ENCODE measurements at regions not wholly inside any gene's neighbourhood (a gene's known extent, or its start where the extent isn't known, plus 50 kb on each side); places are given as distances from the start of the nearest gene placed in this dataset.

DNA sequence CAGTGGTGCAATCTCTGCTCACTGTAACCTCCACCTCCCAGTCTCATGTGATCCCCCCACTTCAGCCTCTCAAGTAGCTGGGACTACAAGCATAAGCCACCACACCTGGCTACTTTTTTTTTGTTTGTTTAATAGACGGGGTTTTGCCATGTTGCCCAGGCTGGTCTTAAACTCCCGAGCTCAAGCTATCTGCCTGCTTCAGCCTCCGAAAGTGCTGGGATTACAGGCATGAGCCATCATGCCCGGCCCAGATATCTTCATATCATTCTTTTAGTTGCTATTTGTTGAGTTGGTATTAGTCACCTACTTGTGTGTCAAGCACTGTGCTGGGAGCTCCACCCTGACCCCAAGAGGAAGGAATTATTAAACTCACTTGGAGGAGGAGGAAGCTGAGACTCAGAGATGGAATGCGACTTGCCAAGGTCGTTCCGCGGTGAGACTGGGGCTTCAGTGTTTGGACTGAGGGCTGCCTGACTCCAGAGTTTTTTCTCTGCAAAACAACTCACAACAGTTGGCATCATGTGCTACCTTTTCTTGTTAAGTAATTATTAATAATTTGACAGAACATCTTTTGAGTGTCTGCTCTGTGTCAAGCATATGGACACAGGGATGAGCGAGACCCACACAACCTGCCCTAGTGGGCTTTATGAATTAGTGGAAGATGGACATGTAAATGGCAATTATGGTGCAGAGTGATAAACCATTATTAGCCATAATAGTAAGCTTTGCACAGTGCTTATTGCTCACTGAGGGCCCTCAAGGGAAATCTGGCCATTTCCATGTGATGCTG is 132.0 kb downstream of the FOXD2 start:
- Histone ChIP-seq H3K9me3 (ENCODE audit: control insufficient read depth in 1 of 2, low read length in 2 of 2) (no peaks in the 10 kb centered on the region), H3K4me1 (ENCODE audit: insufficient read depth, low read length) (no peaks in the 10 kb centered on the region), H3K4me3 (ENCODE audit: low read length in 2 of 2) (no peak overlapping the region), H3K27me3 (ENCODE audit: insufficient read depth, low read length) (no peaks in the 10 kb centered on the region), H3K36me3 (ENCODE audit: insufficient read depth, low read length) (no peaks in the 10 kb centered on the region), H3K27ac (ENCODE audit: low read depth, low read length) (no peak overlapping the region)
- Mint-ChIP-seq H3K36me3 (no peaks in the 10 kb centered on the region), H3K27me3 (peaks cover 16 to 19% of the 10 kb centered on the region in 2 donors), H3K4me3 (no peak overlapping the region), H3K4me1 (peaks cover 0 to 4% (median 0%) of the 10 kb centered on the region in 4 donors), H3K27ac (no peak overlapping the region), H3K9me3 (peaks cover 0 to 1% (median 0%) of the 10 kb centered on the region in 8 donors)
- intact Hi-C loops (cut with micrococcal nuclease), result no loop called here
- DNase-seq, result no peak
- CTCF ChIA-PET (ENCODE audit: partially characterized antibody), result interaction anchor here (0.7 kb wide), 1 partner anchor 1533 kb away, joined by 3 read pairs; no protein-coding TSS in a partner anchor
- POLR2A ChIA-PET (ENCODE audit: partially characterized antibody), result no interaction called here

DNA sequence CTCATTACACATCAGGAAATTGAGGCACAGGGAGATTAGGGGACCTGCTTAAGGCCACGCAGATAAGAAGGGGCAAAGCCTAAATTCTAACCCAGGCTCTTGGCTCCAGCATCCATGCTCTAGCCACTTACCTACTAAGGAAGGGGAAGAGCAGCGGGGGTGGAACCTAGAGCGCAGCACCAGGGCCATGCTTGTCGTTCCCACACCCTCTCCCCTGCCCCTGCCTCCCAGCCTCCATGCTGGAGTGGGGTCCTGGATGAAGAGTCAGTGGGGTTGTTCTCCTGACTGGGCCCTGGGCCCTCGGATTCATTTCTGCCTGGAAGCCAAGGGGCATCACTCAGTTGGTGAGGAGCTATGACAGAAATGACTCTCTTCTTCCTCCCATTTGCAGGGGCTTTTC is 133.3 kb downstream of the FOXD2 start:
- ChIA-PET CTCF (ENCODE audit: partially characterized antibody) (no interaction called here), POLR2A (ENCODE audit: partially characterized antibody) (no interaction called here)
- peaks cover 21 to 25% of the 10 kb centered on the region in 2 donors for H3K27me3 Mint-ChIP-seq
- H3K27ac ChIP-seq (ENCODE audit: low read depth, low read length), result no peak overlapping the region
- H3K36me3 ChIP-seq (ENCODE audit: insufficient read depth, low read length), result no peaks in the 10 kb centered on the region
- H3K9me3 Mint-ChIP-seq, result peaks cover 0 to 4% (median 0%) of the 10 kb centered on the region in 8 donors
- H3K9me3 ChIP-seq (ENCODE audit: control insufficient read depth in 1 of 2, low read length in 2 of 2), result no peaks in the 10 kb centered on the region
- H3K4me3 ChIP-seq (ENCODE audit: low read length in 2 of 2), result no peak overlapping the region
- no peak overlapping the region for H3K27ac Mint-ChIP-seq
- intact Hi-C loops (cut with micrococcal nuclease), result no loop called here
- H3K4me1 Mint-ChIP-seq, result peaks cover 0 to 4% (median 0%) of the 10 kb centered on the region in 4 donors
- no peaks in the 10 kb centered on the region for H3K4me1 ChIP-seq (ENCODE audit: insufficient read depth, low read length)
- H3K36me3 Mint-ChIP-seq, result no peaks in the 10 kb centered on the region
- no peak overlapping the region for H3K4me3 Mint-ChIP-seq
- no peak for DNase-seq
- H3K27me3 ChIP-seq (ENCODE audit: insufficient read depth, low read length), result peaks cover 5% of the 10 kb centered on the region

DNA sequence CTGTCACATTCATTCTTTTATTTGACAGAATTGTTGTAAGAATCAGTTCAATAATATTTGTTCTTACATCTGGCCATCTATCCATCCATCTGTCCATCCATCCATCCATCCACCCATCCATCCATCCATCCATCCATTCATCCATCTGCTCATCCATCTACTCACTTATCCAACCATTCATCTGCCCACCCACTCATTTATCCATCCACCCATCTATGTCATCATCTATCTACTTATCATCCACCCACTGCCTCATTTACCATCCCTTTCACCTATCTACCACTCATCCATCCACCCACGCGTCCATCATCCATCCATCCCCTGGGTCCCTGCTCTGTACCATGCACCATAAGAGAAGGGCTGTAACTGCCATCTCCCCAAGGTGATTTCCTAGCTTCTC is 134.1 kb downstream of the FOXD2 start:
- CTCF ChIA-PET (ENCODE audit: partially characterized antibody), result no interaction called here
- peaks cover 21 to 33% of the 10 kb centered on the region in 2 donors for H3K27me3 Mint-ChIP-seq
- Histone ChIP-seq H3K4me1 (ENCODE audit: insufficient read depth, low read length) (no peaks in the 10 kb centered on the region), H3K9me3 (ENCODE audit: control insufficient read depth in 1 of 2, low read length in 2 of 2) (no peaks in the 10 kb centered on the region), H3K27ac (ENCODE audit: low read depth, low read length) (no peak overlapping the region), H3K36me3 (ENCODE audit: insufficient read depth, low read length) (no peaks in the 10 kb centered on the region), H3K4me3 (ENCODE audit: low read length in 2 of 2) (no peak overlapping the region), H3K27me3 (ENCODE audit: insufficient read depth, low read length) (peaks cover 7% of the 10 kb centered on the region)
- no peak overlapping the region for H3K4me3 Mint-ChIP-seq
- no peaks in the 10 kb centered on the region for H3K36me3 Mint-ChIP-seq
- intact Hi-C loops (cut with micrococcal nuclease), result no loop called here
- POLR2A ChIA-PET (ENCODE audit: partially characterized antibody), result no interaction called here
- DNase-seq, result no peak
- H3K27ac Mint-ChIP-seq, result no peak overlapping the region
- peaks cover 0 to 4% (median 0%) of the 10 kb centered on the region in 8 donors for H3K9me3 Mint-ChIP-seq
- peaks cover 0 to 4% (median 0%) of the 10 kb centered on the region in 4 donors for H3K4me1 Mint-ChIP-seq

DNA sequence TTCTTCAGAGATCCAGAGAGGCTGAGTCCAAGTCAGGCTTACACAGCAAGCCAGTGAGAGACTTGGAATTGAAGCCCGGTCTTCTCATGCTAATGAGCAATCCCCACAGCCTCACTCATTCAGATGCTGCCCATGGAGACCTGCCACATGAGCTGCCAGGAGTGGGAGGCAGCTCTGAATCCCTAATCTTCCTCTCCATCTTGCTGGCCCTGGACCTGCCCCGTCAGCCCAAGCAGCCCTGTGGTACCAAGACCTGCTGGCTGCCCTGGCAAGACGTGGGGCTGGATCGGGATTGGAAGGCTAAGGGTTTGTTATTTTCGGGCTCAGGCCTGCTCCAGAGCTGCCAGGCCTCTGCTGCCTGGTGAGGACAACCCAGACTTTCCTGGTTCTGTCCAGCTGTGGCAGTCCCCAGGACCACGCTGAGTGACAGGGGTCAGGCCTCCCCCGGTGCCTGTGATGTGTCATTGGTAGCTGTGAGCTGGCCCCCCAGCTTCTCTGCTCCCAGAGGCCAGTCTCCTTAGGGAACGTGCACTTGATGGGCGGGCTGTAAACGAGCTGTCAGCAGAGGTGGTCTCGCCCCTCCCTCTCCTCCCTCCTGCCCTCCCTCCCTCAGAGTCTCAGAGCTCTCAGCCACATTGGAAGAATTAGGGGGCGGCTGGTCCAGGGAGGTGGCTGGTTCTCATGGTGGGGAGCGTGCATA is 135.0 kb downstream of the FOXD2 start:
- H3K36me3 ChIP-seq (ENCODE audit: insufficient read depth, low read length), result no peaks in the 10 kb centered on the region
- intact Hi-C loops (cut with micrococcal nuclease), result no loop called here
- H3K27ac Mint-ChIP-seq, result no peak overlapping the region
- no peaks in the 10 kb centered on the region for H3K4me1 ChIP-seq (ENCODE audit: insufficient read depth, low read length)
- ChIA-PET POLR2A (ENCODE audit: partially characterized antibody) (no interaction called here), CTCF (ENCODE audit: partially characterized antibody) (no interaction called here)
- H3K4me3 Mint-ChIP-seq, result no peak overlapping the region
- peaks cover 21 to 33% of the 10 kb centered on the region in 2 donors for H3K27me3 Mint-ChIP-seq
- H3K4me3 ChIP-seq (ENCODE audit: low read length in 2 of 2), result no peak overlapping the region
- no peaks in the 10 kb centered on the region for H3K9me3 ChIP-seq (ENCODE audit: control insufficient read depth in 1 of 2, low read length in 2 of 2)
- H3K4me1 Mint-ChIP-seq, result peaks cover 0 to 4% (median 0%) of the 10 kb centered on the region in 4 donors
- H3K36me3 Mint-ChIP-seq, result no peaks in the 10 kb centered on the region
- DNase-seq, result no peak
- peaks cover 7% of the 10 kb centered on the region for H3K27me3 ChIP-seq (ENCODE audit: insufficient read depth, low read length)
- H3K9me3 Mint-ChIP-seq, result peaks cover 0 to 4% (median 0%) of the 10 kb centered on the region in 8 donors
- no peak overlapping the region for H3K27ac ChIP-seq (ENCODE audit: low read depth, low read length)

DNA sequence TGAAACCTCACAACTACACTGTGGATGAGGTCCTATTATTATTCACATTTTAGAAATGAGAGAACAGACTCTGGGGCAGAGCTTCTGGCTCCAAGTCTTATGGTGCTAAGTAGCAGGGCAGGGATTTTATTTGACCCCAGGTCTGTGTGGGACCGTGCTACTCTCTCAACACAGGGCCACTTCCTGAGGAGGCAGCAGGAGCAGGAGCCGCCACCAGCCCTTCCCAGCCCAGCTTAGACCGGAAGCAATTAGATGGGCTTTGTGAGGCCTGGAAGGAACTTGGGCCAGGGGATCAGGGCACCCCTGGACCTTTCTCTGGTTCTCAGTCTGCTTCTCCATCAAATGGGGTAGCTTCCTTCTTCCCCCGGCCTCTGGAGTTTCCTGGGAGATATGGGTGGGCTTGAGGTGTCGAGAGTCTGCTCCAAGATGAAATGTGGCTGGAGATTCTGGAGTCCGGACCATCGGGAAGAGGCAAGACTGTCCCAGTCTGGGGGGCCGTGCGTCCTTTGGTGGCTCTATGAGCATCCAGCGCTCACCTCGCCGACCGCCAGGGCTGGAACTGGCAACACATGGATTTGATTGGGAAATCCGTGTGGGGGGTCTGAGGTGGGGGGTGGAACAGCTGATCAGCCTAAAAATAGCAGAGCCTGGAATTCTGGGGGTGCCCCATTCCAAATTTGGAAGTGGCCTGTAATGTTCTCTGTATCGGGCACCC is 136.8 kb downstream of the FOXD2 start:
- H3K27me3 ChIP-seq (ENCODE audit: insufficient read depth, low read length), result peaks cover 7% of the 10 kb centered on the region
- ChIA-PET CTCF (ENCODE audit: partially characterized antibody) (no interaction called here), POLR2A (ENCODE audit: partially characterized antibody) (no interaction called here)
- no peak overlapping the region for H3K4me3 ChIP-seq (ENCODE audit: low read length in 2 of 2)
- intact Hi-C loops (cut with micrococcal nuclease), result no loop called here
- H3K4me3 Mint-ChIP-seq, result no peak overlapping the region
- H3K9me3 ChIP-seq (ENCODE audit: control insufficient read depth in 1 of 2, low read length in 2 of 2), result no peaks in the 10 kb centered on the region
- no peak overlapping the region for H3K27ac Mint-ChIP-seq
- H3K36me3 ChIP-seq (ENCODE audit: insufficient read depth, low read length), result no peaks in the 10 kb centered on the region
- DNase-seq, result no peak
- peaks cover 0 to 4% (median 0%) of the 10 kb centered on the region in 4 donors for H3K4me1 Mint-ChIP-seq
- peaks cover 0 to 3% (median 0%) of the 10 kb centered on the region in 8 donors for H3K9me3 Mint-ChIP-seq
- no peaks in the 10 kb centered on the region for H3K36me3 Mint-ChIP-seq
- H3K4me1 ChIP-seq (ENCODE audit: insufficient read depth, low read length), result no peaks in the 10 kb centered on the region
- peaks cover 20 to 34% of the 10 kb centered on the region in 2 donors for H3K27me3 Mint-ChIP-seq
- no peak overlapping the region for H3K27ac ChIP-seq (ENCODE audit: low read depth, low read length)

DNA sequence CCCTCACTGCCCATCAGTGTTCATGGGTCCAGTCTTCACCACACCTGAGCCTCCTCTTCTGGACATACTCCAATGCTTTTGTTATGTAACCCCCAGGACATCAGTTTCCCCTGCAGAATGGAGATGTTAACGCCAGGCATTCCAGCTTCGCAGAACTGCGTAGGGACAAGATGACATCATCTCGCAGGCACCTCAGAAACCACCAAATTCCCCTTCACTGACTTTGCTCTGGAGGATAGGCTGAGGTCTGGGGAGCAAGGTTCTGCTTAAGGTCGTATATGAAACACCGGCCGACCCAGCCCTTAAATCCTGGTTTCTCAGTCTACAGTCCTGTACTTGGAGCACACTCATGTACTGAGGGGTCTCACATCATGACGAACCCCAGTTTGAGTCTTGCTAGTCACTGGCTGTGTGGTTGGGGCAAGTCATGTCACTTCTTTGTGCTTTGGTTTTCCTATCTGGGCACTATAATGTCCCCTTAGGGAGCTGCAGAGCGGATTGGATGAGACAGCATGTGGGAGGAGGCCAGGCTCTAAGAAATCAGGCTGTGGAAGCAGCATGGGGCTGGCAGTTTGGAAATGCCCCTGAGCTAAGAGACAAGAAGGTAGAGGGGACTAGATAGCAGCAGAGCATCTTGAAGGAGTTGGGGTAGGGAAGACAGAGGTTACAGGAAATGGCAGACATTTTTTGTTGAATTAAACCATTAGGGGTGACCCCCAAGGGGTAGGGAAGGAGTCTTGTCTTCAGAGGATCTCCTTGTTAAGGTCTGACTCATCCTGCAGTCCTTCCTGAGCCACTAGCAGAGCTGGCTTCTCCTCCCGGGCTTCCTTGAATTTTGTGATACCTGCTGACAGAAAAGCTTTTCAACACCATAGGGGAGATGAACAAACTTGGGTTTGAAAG is 138.3 kb downstream of the FOXD2 start:
- no peak overlapping the region for H3K4me3 ChIP-seq (ENCODE audit: low read length in 2 of 2)
- Mint-ChIP-seq H3K9me3 (peaks cover 0 to 3% (median 0%) of the 10 kb centered on the region in 8 donors), H3K36me3 (no peaks in the 10 kb centered on the region), H3K4me1 (no peaks in the 10 kb centered on the region), H3K27me3 (peaks cover 18 to 41% of the 10 kb centered on the region in 2 donors), H3K4me3 (no peak overlapping the region), H3K27ac (no peak overlapping the region)
- intact Hi-C loops (cut with micrococcal nuclease), result no loop called here
- ChIA-PET POLR2A (ENCODE audit: partially characterized antibody) (no interaction called here), CTCF (ENCODE audit: partially characterized antibody) (no interaction called here)
- H3K4me1 ChIP-seq (ENCODE audit: insufficient read depth, low read length), result no peaks in the 10 kb centered on the region
- H3K27me3 ChIP-seq (ENCODE audit: insufficient read depth, low read length), result peaks cover 7% of the 10 kb centered on the region
- no peak for DNase-seq
- no peaks in the 10 kb centered on the region for H3K9me3 ChIP-seq (ENCODE audit: control insufficient read depth in 1 of 2, low read length in 2 of 2)
- H3K27ac ChIP-seq (ENCODE audit: low read depth, low read length), result no peak overlapping the region
- H3K36me3 ChIP-seq (ENCODE audit: insufficient read depth, low read length), result no peaks in the 10 kb centered on the region

Data from CD4-positive, alpha-beta memory T cell (primary cell).